Esophagus muscularis mucosa (tissue), 4 donors: ENCODE measurements at regions not wholly inside any gene's neighbourhood (a gene's known extent, or its start where the extent isn't known, plus 50 kb on each side); places are given as distances from the start of the nearest gene placed in this dataset.

ENCODE experiments used
- DNase-seq: peaks from one replicate; pipeline ENCODE4 v3.0.0-alpha.2; 2017; ENCODE audit errors: extremely low spot score
- H3K27ac ChIP-seq, 4 donors: fragments of 200-600 bp; sonication (generic); replicated peaks in 1 of 4; 1 replicate in 3 of 4; 2 replicates in 1 of 4; pipeline ENCODE4 v1.5.1; 2016 to 2019; ENCODE audit warnings: mild to moderate bottlenecking in 1 of 4
- H3K27me3 ChIP-seq, 4 donors: fragments of 200-600 bp; sonication (generic); one replicate each; pipeline versions ENCODE4 v1.5.1 to v1.6.0; 2016 to 2019
- H3K36me3 ChIP-seq, 4 donors: fragments of 200-600 bp; sonication (generic); one replicate each; pipeline ENCODE4 v1.5.1; 2016 to 2019
- H3K4me1 ChIP-seq, 4 donors: fragments of 200-600 bp; sonication (generic); one replicate each; pipeline ENCODE4 v1.5.1; 2016 to 2019
- H3K4me3 ChIP-seq, 4 donors: fragments of 200-600 bp; sonication (generic); 1 replicate in 2 of 4; 2 replicates in 2 of 4; pipeline ENCODE4 v1.5.1; 2016 to 2019; ENCODE audit warnings: mild to moderate bottlenecking in 4 of 4, moderate library complexity in 1 of 4
- H3K9me3 ChIP-seq, 4 donors: fragments of 200-600 bp; sonication (generic); 1 replicate in 3 of 4; 2 replicates in 1 of 4; pipeline ENCODE4 v1.5.1; 2016 to 2019
- EP300 ChIP-seq: sonication (generic); formaldehyde crosslinking; IDR thresholded peaks from one replicate; pipeline ENCODE4 v1.6.1; 2017; ENCODE audit warnings: antibody characterized with exemption
- POLR2A ChIP-seq: fragments of 450-650 bp; IDR thresholded peaks from one replicate; pipeline ENCODE4 v1.6.1; 2017; ENCODE audit warnings: antibody characterized with exemption, moderate library complexity, mild to moderate bottlenecking, low read depth
- POLR2AphosphoS5 ChIP-seq, 2 donors: sonication (generic); formaldehyde crosslinking; IDR thresholded peaks; one replicate each; pipeline ENCODE4 v1.6.1; 2017; ENCODE audit warnings: antibody characterized with exemption in 2 of 2
- WGBS: methylation state at CpG from one replicate; pipeline ENCODE4 v1.1.5; 2018; 5-methylcytosine and 5-hydroxymethylcytosine counted together
- intact Hi-C: fragments of 100-400 bp; cut with DNase I; formaldehyde crosslinking; loops from one replicate; pipeline ENCODE4 v1.15.1; 2023
- TF ChIP-seq, protein P1 (sequence below), 3 experiments: fragments of 200-600 bp in 2 of 3; fragments of 450-650 bp in 1 of 3; sonication (generic) in 2 of 3; IDR thresholded peaks; one replicate each; pipeline ENCODE4 v1.5.1; 2017 to 2019; ENCODE audit warnings: antibody characterized with exemption in 3 of 3, mild to moderate bottlenecking in 2 of 3, moderate library complexity in 1 of 3

DNA sequence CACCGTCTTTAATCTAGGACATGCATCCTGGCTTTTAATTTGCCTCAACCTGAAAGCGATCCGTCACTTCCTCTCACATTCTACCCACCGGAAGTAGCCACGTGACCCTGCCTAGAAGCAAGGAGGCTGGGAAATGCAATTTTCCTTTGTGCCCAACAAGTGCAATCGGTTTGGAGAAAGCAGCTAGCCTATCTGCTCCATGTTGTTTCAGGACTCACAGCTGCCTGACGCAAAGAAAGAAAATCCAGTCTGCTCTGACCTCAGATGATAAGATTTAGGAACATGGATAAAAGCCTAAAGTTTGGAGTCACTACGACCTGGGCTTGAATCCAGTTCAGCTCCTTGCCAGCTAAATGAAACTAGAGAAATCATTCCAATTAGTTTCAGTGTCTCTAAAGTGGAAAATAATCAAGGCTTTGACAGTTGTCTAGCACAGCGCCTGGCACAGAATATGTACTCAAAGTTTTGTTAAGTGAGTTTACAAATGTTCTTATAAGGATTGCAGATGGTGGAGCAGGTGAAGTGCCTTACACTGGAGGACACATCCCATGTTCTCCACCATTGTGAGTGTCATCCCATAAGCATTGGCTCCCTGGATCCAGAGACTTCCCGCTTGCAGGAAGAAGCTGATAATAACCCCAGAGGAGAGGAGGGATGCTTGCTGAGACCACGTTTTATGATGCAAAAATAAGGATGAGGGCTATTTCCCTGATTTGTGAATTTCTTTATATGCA lies 553.7 kb downstream of the MN1 start:
- no peaks in the 10 kb centered on the region for H3K36me3 ChIP-seq
- peak overlapping the region in 3 of 4 donors; percentile 26 to 63 (median 49) for H3K27ac ChIP-seq
- no peak for TF ChIP-seq EP300
- peak in 1 of 2 donors; percentile 7 for TF ChIP-seq POLR2AphosphoS5 (IDR thresholded peaks at IDR 0.05)
- TF ChIP-seq POLR2A = no peak
- no peaks in the 10 kb centered on the region for H3K9me3 ChIP-seq
- no peak overlapping the region for H3K4me3 ChIP-seq
- H3K27me3 ChIP-seq = no peaks in the 10 kb centered on the region
- 55% methylated on average over 11 of the region's 11 CpGs for WGBS
- no peak for DNase-seq
- intact Hi-C loops = no loop called here
- peaks cover 0 to 18% (median 11%) of the 10 kb centered on the region in 4 donors for H3K4me1 ChIP-seq

DNA sequence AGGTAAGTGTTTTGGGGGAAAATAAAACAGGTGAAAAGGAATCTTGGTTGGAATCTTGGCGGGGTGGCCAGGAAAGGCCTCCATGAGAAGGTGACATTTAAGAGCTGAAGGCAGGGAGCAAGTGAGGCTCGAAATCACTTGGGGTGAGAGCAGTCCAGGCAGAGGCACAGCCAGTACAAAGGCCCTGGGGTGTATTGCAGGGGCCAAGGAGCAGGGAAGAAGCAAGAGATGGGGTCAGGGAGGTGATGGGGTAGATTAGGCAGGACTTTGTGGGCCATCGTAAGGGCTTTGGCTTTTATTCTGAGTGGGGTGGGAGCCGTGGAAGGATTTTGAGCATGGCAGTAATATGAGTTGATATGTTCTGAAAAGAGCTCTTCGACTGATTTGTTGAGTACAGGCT lies 551.1 kb downstream of the MN1 start:
- Histone ChIP-seq H3K27ac (no peak overlapping the region), H3K36me3 (no peaks in the 10 kb centered on the region), H3K4me3 (no peak overlapping the region), H3K27me3 (no peaks in the 10 kb centered on the region), H3K4me1 (peaks cover 0 to 18% (median 11%) of the 10 kb centered on the region in 4 donors), H3K9me3 (peaks cover 0 to 10% (median 7%) of the 10 kb centered on the region in 4 donors)
- TF ChIP-seq EP300 (no peak), POLR2AphosphoS5 (IDR thresholded peaks at IDR 0.05) (no peak), POLR2A (no peak)
- TF ChIP-seq, protein P1, sequence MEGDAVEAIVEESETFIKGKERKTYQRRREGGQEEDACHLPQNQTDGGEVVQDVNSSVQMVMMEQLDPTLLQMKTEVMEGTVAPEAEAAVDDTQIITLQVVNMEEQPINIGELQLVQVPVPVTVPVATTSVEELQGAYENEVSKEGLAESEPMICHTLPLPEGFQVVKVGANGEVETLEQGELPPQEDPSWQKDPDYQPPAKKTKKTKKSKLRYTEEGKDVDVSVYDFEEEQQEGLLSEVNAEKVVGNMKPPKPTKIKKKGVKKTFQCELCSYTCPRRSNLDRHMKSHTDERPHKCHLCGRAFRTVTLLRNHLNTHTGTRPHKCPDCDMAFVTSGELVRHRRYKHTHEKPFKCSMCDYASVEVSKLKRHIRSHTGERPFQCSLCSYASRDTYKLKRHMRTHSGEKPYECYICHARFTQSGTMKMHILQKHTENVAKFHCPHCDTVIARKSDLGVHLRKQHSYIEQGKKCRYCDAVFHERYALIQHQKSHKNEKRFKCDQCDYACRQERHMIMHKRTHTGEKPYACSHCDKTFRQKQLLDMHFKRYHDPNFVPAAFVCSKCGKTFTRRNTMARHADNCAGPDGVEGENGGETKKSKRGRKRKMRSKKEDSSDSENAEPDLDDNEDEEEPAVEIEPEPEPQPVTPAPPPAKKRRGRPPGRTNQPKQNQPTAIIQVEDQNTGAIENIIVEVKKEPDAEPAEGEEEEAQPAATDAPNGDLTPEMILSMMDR (IDR thresholded peaks at IDR 0.05) = no peak
- 88% methylated on average over 5 of the region's 5 CpGs for WGBS
- no peak for DNase-seq
- intact Hi-C loops = no loop called here

DNA sequence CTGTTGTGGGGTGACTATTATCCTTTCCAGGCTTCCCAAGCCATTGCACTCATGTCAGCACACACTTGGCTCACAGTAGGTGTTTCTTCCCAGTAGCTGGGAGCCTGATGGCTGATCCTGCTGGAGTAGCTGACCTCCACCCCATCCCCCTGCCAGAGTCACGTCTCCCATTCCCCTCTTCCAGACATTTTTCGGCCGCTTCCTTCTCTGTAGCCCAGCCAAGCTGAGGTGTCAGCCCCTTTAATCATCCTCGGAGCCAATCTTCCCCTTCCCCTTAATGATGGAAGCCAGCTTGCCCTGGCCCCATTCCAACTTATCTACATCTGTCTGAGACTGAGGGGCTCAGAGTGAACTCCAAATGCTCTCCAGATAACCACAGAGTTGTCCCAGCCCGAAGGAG lies 550.7 kb downstream of the MN1 start:
- Histone ChIP-seq H3K4me1 (peaks cover 0 to 18% (median 11%) of the 10 kb centered on the region in 4 donors), H3K9me3 (peaks cover 0 to 14% (median 12%) of the 10 kb centered on the region in 4 donors), H3K4me3 (no peak overlapping the region), H3K27ac (no peak overlapping the region), H3K36me3 (no peaks in the 10 kb centered on the region), H3K27me3 (no peaks in the 10 kb centered on the region)
- intact Hi-C loops = no loop called here
- TF ChIP-seq EP300 (no peak), POLR2A (no peak), POLR2AphosphoS5 (IDR thresholded peaks at IDR 0.05) (no peak)
- TF ChIP-seq, protein P1 (IDR thresholded peaks at IDR 0.05) = no peak
- DNase-seq = no peak
- 70% methylated on average over 5 of the region's 5 CpGs for WGBS

- intact Hi-C loops = no loop called here
- H3K27ac ChIP-seq = no peak overlapping the region
- no peaks in the 10 kb centered on the region for H3K36me3 ChIP-seq
- WGBS = 94% methylated on average over 2 of the region's 2 CpGs
- no peaks in the 10 kb centered on the region for H3K27me3 ChIP-seq
- H3K4me1 ChIP-seq = peaks cover 0 to 18% (median 11%) of the 10 kb centered on the region in 4 donors
- no peak for DNase-seq
- peaks cover 0 to 18% (median 14%) of the 10 kb centered on the region in 4 donors for H3K9me3 ChIP-seq
- H3K4me3 ChIP-seq = no peak overlapping the region
- TF ChIP-seq, protein P1 (IDR thresholded peaks at IDR 0.05) = no peak
- TF ChIP-seq POLR2A (no peak), EP300 (no peak), POLR2AphosphoS5 (IDR thresholded peaks at IDR 0.05) (no peak)
Observed at GRCh38 chr22:27251563-27251962, 550.0 kb downstream of the MN1 start.

DNA sequence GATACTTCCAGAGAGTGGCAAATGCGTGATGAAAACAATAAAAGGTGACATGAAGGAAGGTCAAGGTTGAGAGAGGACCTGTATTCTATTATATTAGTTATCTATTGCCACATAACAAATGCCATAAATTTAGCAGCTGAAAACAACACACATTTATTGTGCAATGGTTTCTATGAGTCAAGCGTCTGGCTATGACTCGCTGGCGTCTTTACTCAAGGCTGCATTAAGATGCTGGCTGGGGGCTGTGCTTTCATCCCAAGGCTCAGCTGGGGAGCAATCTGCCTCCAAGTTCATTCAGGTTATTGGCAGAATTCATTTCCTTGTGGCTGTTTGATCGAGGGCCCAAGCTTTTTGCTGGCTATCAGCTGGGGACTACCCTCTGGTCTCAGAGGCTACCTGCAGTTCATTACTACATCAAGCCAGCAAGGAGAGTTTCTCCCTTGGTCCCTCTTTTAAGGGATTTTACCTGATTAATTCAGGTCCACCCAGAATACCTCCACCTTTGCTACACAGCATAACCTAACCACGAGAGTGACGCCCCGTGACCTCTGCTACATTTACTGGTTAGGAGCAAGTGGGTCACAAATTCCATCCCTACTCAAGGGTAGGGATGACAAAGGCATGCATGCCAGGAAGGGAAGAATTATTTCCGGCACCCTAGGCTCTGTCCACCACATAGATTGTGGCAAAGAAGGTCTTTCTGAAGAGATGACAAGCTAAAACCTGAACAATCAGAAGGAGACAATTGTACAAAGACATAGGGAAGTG lies 549.1 kb downstream of the MN1 start:
- TF ChIP-seq POLR2AphosphoS5 (IDR thresholded peaks at IDR 0.05) = no peak
- TF ChIP-seq, protein P1 (IDR thresholded peaks at IDR 0.05) = no peak
- no peak for TF ChIP-seq EP300
- TF ChIP-seq POLR2A = no peak
- Histone ChIP-seq H3K36me3 (no peaks in the 10 kb centered on the region), H3K4me3 (no peak overlapping the region), H3K27me3 (no peaks in the 10 kb centered on the region), H3K4me1 (peaks cover 0 to 12% (median 7%) of the 10 kb centered on the region in 4 donors), H3K27ac (no peak overlapping the region), H3K9me3 (peaks cover 0 to 18% (median 14%) of the 10 kb centered on the region in 4 donors)
- WGBS = 89% methylated on average over 9 of the region's 9 CpGs
- intact Hi-C loops = no loop called here
- no peak for DNase-seq
